GM12892 (cell line): ENCODE measurements at regions not wholly inside any gene's neighbourhood (a gene's known extent, or its start where the extent isn't known, plus 50 kb on each side); places are given as distances from the start of the nearest gene placed in this dataset.

ENCODE experiments used
- POLR2A ChIP-seq: IDR thresholded peaks from 2 replicates; pipeline ENCODE4 v1.6.1; 2011; ENCODE audit warnings: low read depth, low read length, control low read depth
- POLR2AphosphoS5 ChIP-seq: IDR thresholded peaks from 2 replicates; pipeline ENCODE4 v1.6.1; 2011; ENCODE audit warnings: low read depth, low read length, control low read depth
- TAF1 ChIP-seq: IDR thresholded peaks from 2 replicates; pipeline ENCODE4 v1.6.1; 2011; ENCODE audit warnings: low read depth, mild to moderate bottlenecking, control low read depth, low read length, borderline replicate concordance

DNA sequence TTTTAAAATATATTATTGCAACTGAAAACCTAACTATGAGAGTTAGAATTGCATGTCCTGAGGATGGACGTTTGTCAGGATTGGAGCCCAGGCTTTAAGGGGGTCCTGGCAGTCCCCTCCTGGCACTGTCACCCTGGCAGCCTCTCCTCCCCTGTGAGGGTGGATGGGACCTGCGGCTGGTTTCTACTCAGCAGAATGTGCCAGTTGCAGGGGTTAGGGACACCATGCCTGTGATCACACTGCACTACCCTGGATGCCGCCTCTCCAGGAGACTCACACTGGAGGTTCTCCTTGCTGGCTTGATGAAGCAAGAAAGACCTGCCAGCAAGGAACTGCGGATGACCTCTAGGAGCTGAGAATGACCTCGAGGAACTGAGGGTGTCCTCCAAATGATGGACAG is 356.7 kb upstream of the MYT1L start:
- TF ChIP-seq POLR2A (no peak), POLR2AphosphoS5 (no peak), TAF1 (no peak)
